HUES64 (cell line): ENCODE measurements at regions not wholly inside any gene's neighbourhood (a gene's known extent, or its start where the extent isn't known, plus 50 kb on each side); places are given as distances from the start of the nearest gene placed in this dataset.
"Not testable (repeated sequence)": the region's sequence is repeated elsewhere in the genome, so short reads cannot be mapped to it uniquely, and the experiment has no call there.

Source experiments
- H3K27ac ChIP-seq: 2 replicates; pipeline ENCODE4 v1.7.0; 2013; ENCODE audit warnings: low read depth, low read length, inconsistent platforms
- H3K27me3 ChIP-seq: 2 replicates; pipeline ENCODE4 v1.6.1; 2013; ENCODE audit warnings: mild to moderate bottlenecking, low read length; ENCODE audit not compliant: insufficient read depth
- H3K36me3 ChIP-seq: 2 replicates; pipeline ENCODE4 v1.6.1; 2013; ENCODE audit warnings: mild to moderate bottlenecking, low read length; ENCODE audit not compliant: insufficient read depth
- H3K4me1 ChIP-seq: 2 replicates; pipeline ENCODE4 v1.6.1; 2013; ENCODE audit warnings: mild to moderate bottlenecking, low read length, moderate library complexity; ENCODE audit not compliant: insufficient read depth
- H3K4me3 ChIP-seq: 2 replicates; pipeline ENCODE4 v1.5.1; 2013; ENCODE audit warnings: mild to moderate bottlenecking, low read length, moderate library complexity
- H3K9ac ChIP-seq: 2 replicates; pipeline ENCODE4 v1.6.1; 2013; ENCODE audit warnings: mild to moderate bottlenecking, low read depth, low read length
- H3K9me3 ChIP-seq: 2 replicates; pipeline ENCODE4 v1.6.1; 2013; ENCODE audit warnings: low read depth, low read length; ENCODE audit not compliant: insufficient read depth
- WGBS: fragments of 150-250, 120-280 bp; methylation state at CpG from one replicate; pipeline ENCODE4 v1.1.7; 2013; ENCODE audit warnings: missing lambda C conversion rate; 5-methylcytosine and 5-hydroxymethylcytosine counted together

- no peak overlapping the region for H3K4me3 ChIP-seq
- H3K27me3 ChIP-seq, result no peaks in the 10 kb centered on the region
- 97% methylated on average over 3 of the region's 3 CpGs for WGBS
- H3K9ac ChIP-seq, result no peak overlapping the region
- no peaks in the 10 kb centered on the region; the same call in none of the 2 replicates for H3K4me1 ChIP-seq
- H3K9me3 ChIP-seq, result no peaks in the 10 kb centered on the region
- H3K27ac ChIP-seq, result no peak overlapping the region
- H3K36me3 ChIP-seq, result no peaks in the 10 kb centered on the region
Measured at GRCh38 chrX:65925005-65925404, 114.9 kb downstream of the VSIG4 start.

- 81% methylated on average over 2 of the region's 2 CpGs for WGBS
- Histone ChIP-seq H3K27me3 (no peaks in the 10 kb centered on the region), H3K27ac (no peak overlapping the region)
Measured at GRCh38 chrX:65921363-65921762, 118.5 kb downstream of the VSIG4 start.

DNA sequence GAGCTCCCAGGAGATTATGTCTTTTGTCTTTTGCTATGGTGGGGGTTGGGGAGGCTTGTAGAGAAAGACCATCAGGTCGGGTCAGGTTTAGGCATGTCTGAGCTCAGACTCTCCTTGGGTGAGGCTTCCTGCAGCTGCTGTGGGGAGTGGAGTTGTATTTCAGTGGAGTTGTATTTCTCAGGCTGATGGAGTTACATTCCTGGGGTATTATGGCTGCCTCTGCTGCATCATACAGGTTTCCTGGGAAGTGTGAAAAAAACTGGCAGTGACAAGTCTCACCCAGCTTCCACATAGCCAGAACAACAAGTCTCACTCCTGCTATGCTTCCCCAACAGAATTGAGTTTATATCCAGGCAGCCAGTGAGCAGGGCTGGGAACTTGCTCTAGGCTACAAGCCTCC lies 119.3 kb downstream of the VSIG4 start:
- no peaks in the 10 kb centered on the region; the same call in none of the 2 replicates for H3K4me1 ChIP-seq
- no peak overlapping the region; the same call in 1 of the 2 replicates for H3K27ac ChIP-seq
- no peak overlapping the region for H3K9ac ChIP-seq
- no peaks in the 10 kb centered on the region for H3K9me3 ChIP-seq
- no peaks in the 10 kb centered on the region for H3K27me3 ChIP-seq
- no peak overlapping the region for H3K4me3 ChIP-seq
- 9% methylated on average over 1 of the region's 1 CpG for WGBS
- H3K36me3 ChIP-seq, result no peaks in the 10 kb centered on the region

More at GRCh38 chrX:65921363-65921762, 118.5 kb downstream of the VSIG4 start:
- no peak overlapping the region for H3K4me3 ChIP-seq
- no peak overlapping the region for H3K9ac ChIP-seq
- H3K4me1 ChIP-seq, result no peaks in the 10 kb centered on the region; the same call in none of the 2 replicates
- no peaks in the 10 kb centered on the region for H3K9me3 ChIP-seq
- no peaks in the 10 kb centered on the region for H3K36me3 ChIP-seq

DNA sequence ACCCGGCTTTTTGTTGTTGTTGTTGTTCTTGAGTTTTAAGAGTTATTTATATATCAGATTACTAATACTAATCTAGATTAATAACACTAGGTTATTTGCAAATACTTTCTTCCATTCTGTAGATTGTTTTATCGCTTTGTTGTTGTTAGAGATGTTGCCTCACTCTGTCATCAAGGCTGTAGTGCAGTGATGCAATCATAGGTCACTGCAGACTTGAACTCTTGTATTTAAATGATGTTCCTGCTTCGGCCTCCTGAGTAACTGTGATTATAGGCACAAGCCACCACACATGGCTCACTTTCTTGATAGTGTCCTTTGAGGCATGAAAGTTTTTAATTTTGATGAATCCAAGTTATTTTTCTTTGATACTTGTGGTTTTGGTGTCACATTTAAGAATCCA lies 129.0 kb downstream of the VSIG4 start:
- no peak overlapping the region for H3K4me3 ChIP-seq
- no peaks in the 10 kb centered on the region for H3K4me1 ChIP-seq
- H3K9me3 ChIP-seq, result no peaks in the 10 kb centered on the region
- WGBS, result 94% methylated on average over 2 of the region's 3 CpGs
- H3K9ac ChIP-seq, result no peak overlapping the region
- no peak overlapping the region for H3K27ac ChIP-seq
- H3K36me3 ChIP-seq, result no peaks in the 10 kb centered on the region
- no peaks in the 10 kb centered on the region for H3K27me3 ChIP-seq

DNA sequence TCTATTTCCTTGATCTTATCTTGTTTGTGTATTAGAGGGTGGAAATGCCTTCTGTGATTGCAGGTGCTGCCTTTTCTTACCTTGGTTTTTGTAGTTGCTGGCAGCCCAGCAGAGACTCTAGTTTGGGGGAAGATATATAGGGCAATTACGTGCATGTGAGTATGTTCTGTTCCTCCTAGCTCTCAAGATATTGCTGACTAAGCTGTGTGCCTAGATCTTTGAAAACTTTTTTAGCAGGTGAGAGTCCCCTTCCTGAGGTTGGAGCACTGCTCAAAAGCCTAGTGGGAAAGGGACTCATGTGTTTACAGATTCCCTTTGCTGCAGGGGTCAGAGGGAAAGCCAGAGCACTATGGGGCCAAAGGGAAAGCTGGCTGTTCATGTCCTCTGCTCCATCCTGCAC lies 136.1 kb downstream of the VSIG4 start:
- no peak overlapping the region for H3K4me3 ChIP-seq
- H3K27me3 ChIP-seq, result no peaks in the 10 kb centered on the region
- no peak overlapping the region for H3K27ac ChIP-seq
- H3K9ac ChIP-seq, result no peak overlapping the region
- WGBS, result 88% methylated on average over 1 of the region's 1 CpG
- H3K4me1 ChIP-seq, result no peaks in the 10 kb centered on the region
- H3K36me3 ChIP-seq, result no peaks in the 10 kb centered on the region
- no peaks in the 10 kb centered on the region for H3K9me3 ChIP-seq

DNA sequence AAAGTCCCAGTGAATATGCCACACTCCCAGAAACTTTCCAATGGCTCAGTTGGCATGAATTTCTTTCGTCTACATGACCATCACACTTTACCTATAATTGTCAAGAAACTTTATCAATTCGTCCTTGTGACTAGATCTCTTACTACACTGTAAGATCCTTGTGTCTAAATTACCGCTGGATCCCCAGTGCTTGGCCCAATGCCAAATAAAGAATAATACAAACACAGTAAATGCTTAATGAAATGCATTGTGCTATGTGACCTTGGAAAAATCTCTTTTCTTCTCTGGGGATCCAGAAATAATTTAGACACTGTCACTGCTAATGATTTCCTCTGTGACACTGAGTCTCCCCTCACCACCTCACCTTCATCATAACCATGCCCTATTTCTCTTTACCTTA lies 137.9 kb downstream of the VSIG4 start:
- no peaks in the 10 kb centered on the region for H3K36me3 ChIP-seq
- no peaks in the 10 kb centered on the region for H3K27me3 ChIP-seq
- no peak overlapping the region for H3K27ac ChIP-seq
- H3K4me1 ChIP-seq, result no peaks in the 10 kb centered on the region
- 96% methylated on average over 3 of the region's 3 CpGs for WGBS
- no peak overlapping the region for H3K4me3 ChIP-seq
- no peak overlapping the region for H3K9ac ChIP-seq
- no peaks in the 10 kb centered on the region for H3K9me3 ChIP-seq

DNA sequence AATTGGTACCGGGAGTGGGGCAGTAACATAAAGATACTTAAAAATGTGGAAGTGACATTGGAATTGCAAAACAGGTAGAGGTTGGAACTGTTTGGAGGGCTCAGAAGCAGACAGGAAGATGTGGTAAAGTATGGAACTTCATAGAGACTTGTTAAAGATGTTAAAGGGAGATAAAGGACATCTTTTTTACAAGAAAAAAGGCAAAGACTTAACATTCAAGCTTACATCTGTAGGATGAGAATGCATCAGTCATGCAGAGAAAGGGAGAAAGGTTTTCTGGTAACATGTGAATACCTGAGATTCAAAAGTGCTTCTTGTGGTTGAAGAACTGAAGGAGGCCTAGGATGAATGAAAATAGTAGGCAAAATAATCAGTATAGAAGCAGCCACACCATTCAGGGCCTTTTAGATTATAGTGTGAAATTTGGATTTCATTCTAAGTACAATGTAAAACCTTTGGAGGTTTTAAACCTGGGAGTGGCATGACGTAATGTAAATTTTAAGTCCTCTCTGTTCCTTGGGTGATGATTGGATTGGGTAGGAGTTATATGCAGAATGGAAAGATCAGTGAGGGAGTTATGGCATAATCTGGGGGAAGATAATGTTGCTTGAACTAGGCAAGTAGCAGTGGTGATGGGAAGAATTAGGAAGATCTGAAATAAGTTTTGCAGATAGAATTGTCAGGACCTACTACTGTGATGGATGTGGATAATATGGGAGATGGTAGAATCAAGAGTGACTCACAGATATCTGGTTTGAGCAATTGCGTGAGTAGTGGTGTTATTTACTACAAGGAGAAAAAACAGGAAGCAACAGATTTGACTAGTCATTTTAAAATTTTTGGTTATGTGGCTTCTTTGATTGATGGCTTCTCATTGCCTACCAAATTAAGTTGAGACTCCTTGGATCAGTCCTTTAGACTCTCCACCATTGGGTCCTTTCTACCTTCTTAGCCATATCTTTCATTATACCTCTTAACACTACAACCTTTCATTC lies 138.7 kb downstream of the VSIG4 start:
- WGBS, result 95% methylated on average over 3 of the region's 3 CpGs
- Histone ChIP-seq H3K9me3 (no peaks in the 10 kb centered on the region), H3K27ac (no peak overlapping the region)

DNA sequence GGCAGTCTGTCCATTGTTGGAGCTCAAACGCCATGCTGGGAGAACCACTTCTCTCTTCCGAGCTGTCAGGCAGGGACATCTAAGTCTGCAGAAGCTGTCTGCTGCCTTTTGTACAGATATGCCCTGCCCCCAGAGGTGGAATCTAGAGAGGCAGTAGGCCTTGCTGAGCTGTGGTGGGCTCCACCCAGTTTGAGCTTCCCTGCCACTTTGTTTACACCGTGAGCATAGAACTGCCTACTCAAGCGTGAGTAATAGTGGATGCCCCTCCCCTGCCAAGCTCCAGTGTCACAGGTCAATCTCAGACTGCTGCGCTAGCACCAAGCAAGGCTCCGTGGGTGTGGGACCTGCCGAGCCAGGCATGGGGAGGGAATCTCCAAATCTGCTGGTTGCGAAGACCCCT lies 145.7 kb downstream of the VSIG4 start:
- no peak overlapping the region for H3K27ac ChIP-seq
- 98% methylated on average over 8 of the region's 8 CpGs for whole genome bisulfite sequencing

More for the DNA sequence above, 138.7 kb downstream of the VSIG4 start:
- Histone ChIP-seq H3K9ac (no peak overlapping the region), H3K27me3 (no peaks in the 10 kb centered on the region), H3K36me3 (no peaks in the 10 kb centered on the region), H3K4me3 (no peak overlapping the region), H3K4me1 (no peaks in the 10 kb centered on the region)

DNA sequence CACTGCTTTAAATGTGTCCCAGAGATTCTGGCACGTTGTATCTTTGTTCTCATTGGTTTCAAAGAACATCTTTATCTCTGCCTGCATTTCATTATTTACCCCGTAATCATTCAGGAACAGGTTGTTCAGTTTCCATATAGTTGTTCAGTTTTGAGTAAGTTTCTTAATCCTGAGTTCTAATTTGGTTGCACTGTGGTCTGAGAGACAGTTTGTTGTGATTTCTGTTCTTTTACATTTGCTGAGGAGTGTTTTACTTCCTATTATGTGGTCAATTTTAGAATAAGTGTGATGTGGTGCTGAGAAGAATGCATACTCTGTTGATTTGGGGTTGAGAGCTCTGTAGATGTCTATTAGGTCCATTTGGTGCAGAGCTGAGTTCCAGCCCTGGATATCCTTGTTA lies 148.1 kb downstream of the VSIG4 start:
- H3K9me3 ChIP-seq, H3K27me3 ChIP-seq, H3K27ac ChIP-seq, H3K9ac ChIP-seq, H3K36me3 ChIP-seq, H3K4me3 ChIP-seq, H3K4me1 ChIP-seq: not testable (repeated sequence)
- WGBS, result 80% methylated on average over 1 of the region's 2 CpGs

More for the DNA sequence above, 145.7 kb downstream of the VSIG4 start:
- Histone ChIP-seq H3K9me3 (no peaks in the 10 kb centered on the region), H3K36me3 (no peaks in the 10 kb centered on the region), H3K9ac (no peak overlapping the region), H3K4me1 (no peaks in the 10 kb centered on the region), H3K4me3 (no peak overlapping the region), H3K27me3 (no peaks in the 10 kb centered on the region)

DNA sequence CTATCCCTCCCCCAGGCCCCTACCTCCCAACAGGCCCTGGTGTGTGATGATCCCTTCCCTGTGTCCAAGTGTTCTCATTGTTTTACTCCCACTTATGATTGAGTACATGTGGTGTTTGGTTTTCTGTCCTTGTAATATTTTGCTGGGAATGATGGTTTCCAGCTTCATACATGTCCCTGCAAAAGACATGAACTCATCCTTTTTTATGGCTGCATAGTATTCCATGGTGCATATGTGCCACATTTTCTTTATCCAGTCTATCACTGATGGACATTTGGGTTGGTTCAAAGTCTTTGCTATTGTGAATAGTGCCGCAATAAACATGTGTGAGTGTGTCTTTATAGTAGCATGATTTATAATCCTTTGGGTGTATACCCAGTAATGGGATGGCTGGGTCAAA lies 151.7 kb downstream of the VSIG4 start:
- not testable (repeated sequence) for H3K4me1 ChIP-seq, H3K27me3 ChIP-seq, H3K9ac ChIP-seq, H3K36me3 ChIP-seq, H3K27ac ChIP-seq, H3K9me3 ChIP-seq, H3K4me3 ChIP-seq
- 91% methylated on average over 1 of the region's 1 CpG for WGBS

- Histone ChIP-seq H3K9ac (no peak overlapping the region), H3K27ac (no peak overlapping the region), H3K4me1 (no peaks in the 10 kb centered on the region), H3K27me3 (no peaks in the 10 kb centered on the region), H3K36me3 (no peaks in the 10 kb centered on the region), H3K9me3 (no peaks in the 10 kb centered on the region), H3K4me3 (no peak overlapping the region)
- 84% methylated on average over 2 of the region's 2 CpGs for WGBS
Measured at GRCh38 chrX:65883556-65883955, 156.3 kb downstream of the VSIG4 start.
